HG03159 (cell line): ENCODE measurements at regions not wholly inside any gene's neighbourhood (a gene's known extent, or its start where the extent isn't known, plus 50 kb on each side); places are given as distances from the start of the nearest gene placed in this dataset.

Experiments used
- ATAC-seq: cut with Tn5 transposase; IDR thresholded peaks from one replicate; pipeline ENCODE4 v1.9.1; 2021; ENCODE audit warnings: mild to moderate bottlenecking, moderate library complexity; ENCODE audit not compliant: unreplicated experiment

DNA sequence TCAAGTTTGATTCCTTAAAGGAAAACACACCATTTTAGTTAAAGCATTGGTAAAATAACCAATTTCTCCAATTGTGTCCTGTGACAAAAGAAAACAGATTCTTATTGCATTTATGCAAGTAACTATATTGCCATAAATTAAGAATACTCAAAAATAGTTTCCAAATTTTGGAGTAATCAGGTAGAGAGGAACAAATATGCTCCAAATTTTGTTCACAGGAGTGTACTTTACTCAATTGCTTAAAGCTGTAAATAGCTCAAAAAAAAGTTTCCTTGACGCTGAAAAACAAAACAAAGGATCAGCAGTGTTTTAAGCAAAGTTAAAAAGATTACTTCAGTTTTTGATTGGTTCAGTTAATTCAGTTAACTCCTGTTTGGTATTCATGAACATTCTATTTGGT is 52.2 kb upstream of the INHBA start:
- ATAC-seq, result no peak

DNA sequence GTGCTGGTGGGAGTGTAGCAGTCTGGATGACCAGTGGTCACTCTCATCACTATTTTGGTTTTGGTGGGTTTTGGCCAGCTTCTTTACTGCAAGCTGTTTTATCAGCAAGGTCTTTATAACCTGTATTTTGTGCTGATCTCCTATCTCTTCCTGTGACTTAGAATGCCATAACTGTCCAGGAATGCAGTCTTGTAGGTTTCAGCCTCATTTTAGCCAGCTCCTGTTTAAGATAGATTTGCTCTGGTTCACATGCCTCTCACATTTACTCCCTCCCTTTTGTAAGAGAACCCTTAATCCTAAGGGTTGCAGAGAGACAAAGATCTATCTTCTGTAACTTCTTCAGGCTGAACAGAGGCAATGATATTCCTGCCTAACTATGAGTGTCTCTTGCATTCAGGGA is 51.2 kb upstream of the INHBA start:
- no peak for ATAC-seq
